Lower leg skin (tissue), 4 donors: ENCODE measurements at regions not wholly inside any gene's neighbourhood (a gene's known extent, or its start where the extent isn't known, plus 50 kb on each side); places are given as distances from the start of the nearest gene placed in this dataset.

Experiments
- DNase-seq, 2 donors: peaks; one replicate each; pipeline ENCODE4 v3.0.0-alpha.2; 2019; ENCODE audit warnings: low spot score in 2 of 2
- H3K4me3 ChIP-seq: fragments of 200-600 bp; sonication (generic); 2 replicates; pipeline ENCODE4 v1.5.1; 2017; ENCODE audit warnings: mild to moderate bottlenecking, low read depth; ENCODE audit not compliant: poor library complexity, severe bottlenecking
- POLR2A ChIP-seq, 2 donors: fragments of 450-650 bp; IDR thresholded peaks; one replicate each; pipeline ENCODE4 v1.6.1; 2016 to 2017; ENCODE audit warnings: antibody characterized with exemption in 2 of 2, mild to moderate bottlenecking in 1 of 2, moderate library complexity in 1 of 2
- WGBS, 2 donors: methylation state at CpG; one replicate each; pipeline ENCODE4 v1.1.5; 2018; 5-methylcytosine and 5-hydroxymethylcytosine counted together
- intact Hi-C: fragments of 100-400 bp; cut with DNase I; formaldehyde crosslinking; loops from one replicate; pipeline ENCODE4 v1.15.0; 2023; ENCODE audit warnings: low total_unique reads
- TF ChIP-seq, protein P1 (sequence below), 3 donors: fragments of 450-650 bp; IDR thresholded peaks; one replicate each; pipeline ENCODE4 v1.5.1; 2016; ENCODE audit warnings: antibody characterized with exemption in 3 of 3, mild to moderate bottlenecking in 3 of 3, moderate library complexity in 2 of 3

DNA sequence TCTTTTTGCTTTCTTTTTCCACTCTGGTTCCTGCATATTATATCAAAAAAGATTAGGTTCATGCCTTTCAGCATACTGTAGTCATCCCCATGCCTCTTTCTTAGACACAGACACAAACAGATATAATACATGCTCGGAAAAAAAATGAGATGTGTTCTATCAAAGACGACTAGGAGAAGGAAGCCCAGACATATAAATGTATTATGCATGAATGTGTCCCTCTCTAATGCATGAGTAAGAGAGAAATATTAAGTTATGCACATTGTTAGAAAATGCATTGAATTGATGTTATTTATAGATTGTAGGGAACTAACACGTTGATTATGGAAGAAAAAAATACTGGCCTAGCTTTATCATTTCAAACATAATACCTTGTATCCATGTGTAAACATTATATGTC is 252.4 kb upstream of the BCHE start:
- no peak overlapping the region for H3K4me3 ChIP-seq
- intact Hi-C loops: no loop called here
- TF ChIP-seq POLR2A (IDR thresholded peaks at IDR 0.05): no peak
- TF ChIP-seq, protein P1, sequence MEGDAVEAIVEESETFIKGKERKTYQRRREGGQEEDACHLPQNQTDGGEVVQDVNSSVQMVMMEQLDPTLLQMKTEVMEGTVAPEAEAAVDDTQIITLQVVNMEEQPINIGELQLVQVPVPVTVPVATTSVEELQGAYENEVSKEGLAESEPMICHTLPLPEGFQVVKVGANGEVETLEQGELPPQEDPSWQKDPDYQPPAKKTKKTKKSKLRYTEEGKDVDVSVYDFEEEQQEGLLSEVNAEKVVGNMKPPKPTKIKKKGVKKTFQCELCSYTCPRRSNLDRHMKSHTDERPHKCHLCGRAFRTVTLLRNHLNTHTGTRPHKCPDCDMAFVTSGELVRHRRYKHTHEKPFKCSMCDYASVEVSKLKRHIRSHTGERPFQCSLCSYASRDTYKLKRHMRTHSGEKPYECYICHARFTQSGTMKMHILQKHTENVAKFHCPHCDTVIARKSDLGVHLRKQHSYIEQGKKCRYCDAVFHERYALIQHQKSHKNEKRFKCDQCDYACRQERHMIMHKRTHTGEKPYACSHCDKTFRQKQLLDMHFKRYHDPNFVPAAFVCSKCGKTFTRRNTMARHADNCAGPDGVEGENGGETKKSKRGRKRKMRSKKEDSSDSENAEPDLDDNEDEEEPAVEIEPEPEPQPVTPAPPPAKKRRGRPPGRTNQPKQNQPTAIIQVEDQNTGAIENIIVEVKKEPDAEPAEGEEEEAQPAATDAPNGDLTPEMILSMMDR (IDR thresholded peaks at IDR 0.05): no peak
- WGBS, 2 donors: 83 to 84% methylated on average over 3 of the region's 3 CpGs
- no peak for DNase-seq

- TF ChIP-seq, protein P1 (IDR thresholded peaks at IDR 0.05): no peak
- no peak for TF ChIP-seq POLR2A (IDR thresholded peaks at IDR 0.05)
- no peak for DNase-seq
- WGBS, 2 donors: 59 to 66% methylated on average over 4 of the region's 4 CpGs
- H3K4me3 ChIP-seq: no peak overlapping the region
- intact Hi-C loops: no loop called here
These were observed 248.1 kb upstream of the BCHE start for GRCh38 chr3:166085164-166085856.

DNA sequence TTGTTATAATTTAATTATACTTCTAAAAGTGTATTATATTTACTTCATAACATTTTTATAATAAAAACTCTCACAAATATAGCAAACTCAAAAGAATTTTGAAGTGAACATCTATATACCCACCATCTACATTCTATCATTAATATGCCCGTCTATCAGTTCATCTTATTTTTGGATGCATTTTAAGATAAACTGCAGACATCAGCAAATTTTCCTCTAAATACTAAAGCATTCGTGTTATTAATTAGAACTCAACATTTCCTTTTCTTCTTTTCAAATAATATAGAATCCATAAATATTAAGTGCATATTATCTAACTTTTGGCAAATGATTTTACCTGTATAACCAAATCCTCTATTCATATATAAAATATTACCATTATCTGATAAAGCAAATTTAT is 242.9 kb upstream of the BCHE start:
- WGBS, 2 donors: 71 to 82% methylated on average over 2 of the region's 2 CpGs
- intact Hi-C loops: no loop called here
- no peak overlapping the region for H3K4me3 ChIP-seq
- DNase-seq: no peak
- TF ChIP-seq, protein P1 (IDR thresholded peaks at IDR 0.05): no peak
- no peak for TF ChIP-seq POLR2A (IDR thresholded peaks at IDR 0.05)

GRCh38 chr3:166071831-166072230 is 234.6 kb upstream of the BCHE start:
- DNase-seq: no peak
- intact Hi-C loops: no loop called here
- H3K4me3 ChIP-seq: no peak overlapping the region
- no peak for TF ChIP-seq POLR2A (IDR thresholded peaks at IDR 0.05)
- TF ChIP-seq, protein P1 (IDR thresholded peaks at IDR 0.05): no peak

GRCh38 chr3:166064476-166064875 is 227.3 kb upstream of the BCHE start:
- WGBS, 2 donors: 90 to 92% methylated on average over 4 of the region's 4 CpGs
- no peak for DNase-seq
- no peak overlapping the region for H3K4me3 ChIP-seq
- intact Hi-C loops: no loop called here
- TF ChIP-seq POLR2A (IDR thresholded peaks at IDR 0.05): no peak
- TF ChIP-seq, protein P1 (IDR thresholded peaks at IDR 0.05): no peak
